ENCODE measurements at regions not wholly inside any gene's neighbourhood (a gene's known extent, or its start where the extent isn't known, plus 50 kb on each side); places are given as distances from the start of the nearest gene placed in this dataset.
"Not testable (repeated sequence)": the region's sequence is repeated elsewhere in the genome, so short reads cannot be mapped to it uniquely, and the experiment has no call there.

DNA sequence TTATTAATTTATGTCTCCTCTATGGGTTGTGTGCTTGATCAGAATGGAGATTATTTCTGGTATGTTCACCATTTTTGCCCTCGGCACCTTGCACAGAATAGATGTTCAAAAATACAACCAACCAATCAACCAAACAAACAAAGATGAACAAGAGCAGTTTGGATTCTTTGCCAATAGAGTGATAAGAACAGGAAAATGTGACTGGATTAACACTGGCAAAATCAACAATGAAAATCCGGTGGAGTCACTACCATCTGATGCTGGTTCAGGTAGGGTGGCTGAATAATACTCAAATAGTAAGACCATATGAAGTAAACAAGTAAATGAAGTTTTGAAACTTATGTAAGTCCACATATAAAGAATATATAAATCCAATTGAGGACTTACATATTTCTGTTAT, 685.0 kb upstream of the EPHA5 start:
- DNase-seq: no peak

DNA sequence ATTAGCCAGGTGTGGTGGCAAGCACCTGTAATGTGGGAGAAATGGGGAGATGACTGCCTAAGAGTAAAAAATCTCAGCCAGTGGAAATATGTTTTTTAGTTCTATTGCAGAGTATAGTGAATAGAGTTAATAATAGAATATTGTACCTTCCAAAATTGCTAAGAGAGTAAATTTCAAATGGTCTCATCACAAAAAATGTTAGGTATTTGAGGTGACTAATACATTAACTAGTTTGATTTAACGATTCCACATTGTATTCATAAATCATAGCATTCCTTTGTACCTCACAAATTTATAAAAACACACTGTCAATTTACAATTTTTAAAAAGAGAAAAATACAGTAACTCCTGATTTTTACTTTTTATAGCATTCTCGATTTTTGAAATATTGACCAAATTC, 681.5 kb upstream of the EPHA5 start:
- no peak for DNase-seq

DNA sequence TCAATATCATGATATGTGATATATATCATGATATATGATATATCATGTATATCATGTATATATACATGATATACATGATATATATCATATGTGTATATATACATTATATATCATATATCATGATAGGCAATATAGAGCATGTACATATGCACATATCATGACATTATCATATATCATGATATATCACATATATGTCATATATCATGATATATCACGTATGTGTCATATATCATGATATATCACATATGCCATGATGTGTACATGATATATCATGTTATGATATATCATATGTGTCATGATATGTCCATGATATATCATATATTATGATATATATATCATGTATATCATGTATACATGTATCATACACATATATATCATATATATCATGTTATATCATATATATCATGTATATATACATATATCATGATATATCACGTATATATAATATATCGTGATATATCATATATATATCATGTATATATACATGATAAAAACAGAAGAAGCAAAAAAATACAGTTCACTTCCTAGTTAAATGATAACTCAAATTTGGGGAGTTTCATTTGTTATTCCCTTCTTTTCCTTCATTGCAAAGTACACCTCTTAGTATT, 670.1 kb upstream of the EPHA5 start:
- no peak for DNase-seq

DNA sequence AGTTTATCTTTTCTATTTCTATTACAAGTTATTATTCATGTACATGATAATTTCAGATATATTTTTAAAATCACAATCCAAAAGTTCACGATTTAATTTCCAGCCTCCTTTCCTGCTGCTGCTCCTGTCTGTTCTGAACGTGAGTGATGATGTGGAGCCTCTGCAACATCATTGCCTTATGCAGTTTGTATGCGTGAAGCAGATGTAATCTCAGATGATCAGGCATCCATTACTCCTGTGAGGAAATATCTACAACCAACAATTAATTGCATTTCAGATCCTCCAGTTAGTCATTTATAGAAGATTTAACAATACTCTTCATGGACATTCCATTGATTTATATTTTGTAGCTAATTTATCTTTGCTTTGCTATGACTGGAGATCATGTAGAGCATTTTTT, 668.7 kb upstream of the EPHA5 start:
- no peak for DNase-seq

DNA sequence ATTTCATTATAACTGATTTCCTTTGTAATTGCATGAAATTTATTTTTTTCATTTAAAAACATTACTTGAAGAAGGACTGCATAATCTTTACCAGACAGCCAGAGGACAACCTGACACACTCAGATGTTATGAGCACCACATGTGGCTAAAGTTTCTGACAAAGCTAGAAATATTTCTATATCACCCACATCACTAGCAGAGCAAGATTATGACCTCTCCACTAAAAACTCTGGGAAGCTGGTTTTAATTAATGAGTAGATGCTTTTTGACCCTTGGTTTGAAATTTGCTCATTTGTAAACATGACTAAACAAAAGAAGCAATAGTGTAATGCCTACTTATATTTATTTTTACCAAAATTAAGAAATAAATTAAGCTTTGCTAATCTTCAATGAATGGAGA, 661.5 kb upstream of the EPHA5 start:
- no peak for DNase-seq

DNA sequence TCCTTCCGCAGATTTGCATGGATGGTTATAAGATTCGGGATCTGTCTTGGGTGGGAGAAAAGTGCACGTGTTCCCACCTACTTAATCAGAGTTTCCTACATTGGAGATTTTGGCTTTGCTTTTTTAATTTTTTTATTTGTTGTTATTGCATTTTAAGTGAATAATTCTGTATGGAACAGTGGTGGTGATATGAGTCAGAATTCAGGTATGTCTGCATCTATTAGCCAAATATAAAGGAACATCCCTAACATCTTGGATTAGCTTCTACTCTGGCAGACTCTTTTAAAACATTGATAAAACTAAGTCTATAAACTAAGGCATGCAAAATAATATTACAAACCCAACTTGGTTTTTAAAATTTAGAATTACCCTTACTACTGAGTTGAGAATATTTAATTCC, 659.8 kb upstream of the EPHA5 start:
- no peak for DNase-seq

DNA sequence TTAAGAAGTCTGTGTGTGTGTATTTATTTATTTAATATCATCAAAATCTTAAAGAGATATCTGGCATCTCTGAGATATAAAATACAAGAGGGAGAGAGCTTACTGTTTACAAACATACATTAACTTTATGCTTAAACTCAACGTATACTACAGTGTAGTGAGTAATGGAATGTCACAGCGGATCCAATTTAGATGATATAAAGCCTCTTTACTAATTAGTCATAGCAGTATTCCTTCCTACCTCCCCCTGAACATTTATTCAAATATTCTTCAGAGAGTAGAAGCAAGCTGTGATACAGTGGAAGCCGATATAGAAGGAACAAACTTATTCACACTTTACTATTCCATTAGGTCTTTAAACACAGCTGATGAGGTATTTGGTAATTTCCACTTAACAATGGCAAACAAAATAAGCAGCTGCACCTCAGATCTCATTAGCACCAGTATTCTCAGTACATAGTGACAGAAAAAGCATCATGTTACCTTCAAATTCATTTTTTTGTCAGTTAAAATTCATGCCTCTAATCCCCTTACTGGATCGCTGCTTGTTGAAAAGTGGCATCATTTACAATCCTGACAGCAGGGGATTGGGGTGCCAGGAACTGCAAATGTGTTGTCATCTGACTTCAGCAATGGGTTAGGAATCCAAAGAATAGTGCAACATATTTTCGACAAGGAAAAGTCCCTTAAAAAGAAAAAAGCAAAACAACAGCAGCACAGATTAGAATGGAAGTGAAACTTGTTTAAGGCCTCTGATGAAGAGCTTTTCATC, 658.7 kb upstream of the EPHA5 start:
- DNase-seq: peak; percentile 82

DNA sequence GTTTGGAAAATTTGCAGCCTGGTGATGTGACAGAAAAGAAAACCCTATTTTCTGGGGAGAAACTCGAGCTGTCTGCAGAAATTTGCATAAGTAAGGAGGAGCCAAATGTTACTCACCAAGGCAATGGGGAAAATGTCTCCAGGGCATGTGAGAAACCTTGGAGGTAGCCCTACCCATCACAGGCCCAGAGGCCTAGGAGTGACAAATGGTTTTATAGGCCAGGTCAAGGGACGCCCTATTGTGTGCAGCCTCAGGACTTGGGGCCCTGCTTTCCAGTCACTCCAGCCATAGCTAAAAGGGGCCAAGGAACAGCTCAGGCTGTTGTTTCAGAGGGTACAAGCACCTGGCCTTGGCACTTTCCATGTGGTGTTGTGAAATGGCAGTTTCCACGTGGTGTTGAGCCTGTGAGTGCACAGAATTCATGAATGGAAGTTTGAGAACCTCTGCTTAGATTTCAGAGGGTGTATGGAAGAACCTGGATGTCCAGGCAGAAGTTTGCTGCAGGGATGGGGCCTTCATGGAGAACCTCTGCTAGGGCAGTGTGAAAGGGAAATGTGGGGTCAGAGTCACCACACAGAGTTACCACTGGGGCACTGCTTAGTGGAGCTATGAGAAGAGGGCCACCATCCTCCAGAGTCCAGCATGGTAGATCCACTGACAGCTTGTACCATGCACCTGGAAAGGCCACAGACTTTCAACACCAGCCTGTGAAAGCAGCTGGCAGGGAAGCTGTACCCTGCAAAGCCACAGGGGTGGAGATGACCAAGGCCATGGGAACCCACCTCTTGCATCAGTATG, 637.6 kb upstream of the EPHA5 start:
- DNase-seq: no peak

DNA sequence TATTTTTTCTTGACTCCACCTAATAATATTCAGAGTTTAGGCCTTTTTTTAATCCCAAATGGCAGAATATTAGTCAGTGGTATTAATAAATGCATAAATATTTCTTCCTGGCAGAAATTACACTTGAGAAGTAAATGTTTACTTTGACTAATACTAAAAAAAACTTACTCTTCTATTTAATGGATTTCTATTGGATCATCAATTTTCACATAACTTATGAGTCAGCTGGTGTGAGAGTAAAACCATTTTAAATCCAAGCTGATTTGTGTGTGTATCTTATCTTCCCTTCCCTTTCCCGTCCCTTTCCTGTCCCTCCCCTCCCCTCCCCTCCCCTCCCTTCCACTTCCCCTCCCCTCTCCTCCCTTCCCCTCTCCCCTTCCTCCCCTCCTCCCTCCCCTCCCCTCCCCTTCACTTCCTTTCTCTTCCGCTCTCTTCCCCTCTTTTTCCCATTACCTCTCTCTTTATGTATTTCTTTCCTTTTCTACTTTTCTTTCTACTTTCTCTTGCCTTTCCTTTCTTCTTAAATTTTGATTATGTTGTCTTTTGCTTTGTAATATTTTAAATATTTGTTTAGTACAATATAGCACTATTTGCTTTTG, 630.1 kb upstream of the EPHA5 start:
- no peak for DNase-seq

DNA sequence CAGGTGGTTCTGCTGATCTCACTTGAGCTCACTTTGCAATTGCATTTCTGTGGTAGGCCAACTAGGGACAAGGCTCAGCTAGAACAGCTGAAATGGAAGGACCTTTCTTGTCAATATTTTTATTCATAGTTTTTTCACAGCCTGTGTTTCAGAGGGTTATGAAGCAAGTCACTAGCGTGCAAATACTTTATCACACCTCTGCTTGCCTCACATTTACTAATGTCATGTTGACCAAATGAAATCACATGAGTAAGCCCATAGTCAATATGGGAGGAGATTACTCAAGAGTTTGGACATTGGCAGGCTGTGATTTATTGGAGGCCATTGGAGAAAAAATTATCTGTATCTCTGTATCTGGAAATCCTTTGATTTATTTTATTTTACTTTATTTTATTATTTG, 628.3 kb upstream of the EPHA5 start:
- DNase-seq: no peak

DNA sequence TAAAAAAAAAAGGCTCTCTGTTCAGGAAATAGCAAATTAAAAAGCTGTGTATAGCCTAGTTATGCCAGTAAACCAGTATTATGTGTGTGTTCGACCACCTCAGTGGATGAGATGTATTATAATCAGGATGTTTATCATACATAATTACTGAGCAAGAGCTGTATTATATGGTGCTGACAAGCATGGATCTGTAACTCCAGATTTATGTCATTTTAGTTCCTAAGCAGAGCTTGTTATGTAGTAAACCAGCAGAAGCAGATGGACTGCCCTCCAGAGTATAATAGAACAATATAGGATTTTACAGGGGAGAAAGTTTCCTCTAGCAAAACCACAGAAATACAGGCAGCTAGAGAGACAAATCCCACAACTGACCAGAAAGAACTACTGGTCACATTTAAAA, 627.4 kb upstream of the EPHA5 start:
- peak; percentile 26 for DNase-seq

DNA sequence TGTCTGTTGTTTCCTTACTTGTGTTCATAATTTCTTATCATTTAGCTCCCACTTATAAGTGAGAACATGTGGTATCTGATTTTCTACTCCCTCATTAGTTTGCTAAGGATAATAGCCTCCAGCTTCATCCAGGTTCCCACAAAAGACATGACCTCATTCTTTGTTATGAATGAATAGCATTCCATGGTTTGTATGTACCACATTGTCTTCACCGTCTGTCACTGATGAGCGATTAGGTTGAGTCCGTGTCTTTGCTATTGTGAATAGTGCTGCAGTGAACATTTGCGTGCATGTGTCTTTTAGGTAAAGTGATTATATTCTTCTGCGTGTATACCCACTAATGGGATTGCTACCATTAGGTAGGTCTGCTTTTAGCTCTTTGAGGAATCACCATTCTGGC, 624.3 kb upstream of the EPHA5 start:
- DNase-seq: peak; percentile 73

DNA sequence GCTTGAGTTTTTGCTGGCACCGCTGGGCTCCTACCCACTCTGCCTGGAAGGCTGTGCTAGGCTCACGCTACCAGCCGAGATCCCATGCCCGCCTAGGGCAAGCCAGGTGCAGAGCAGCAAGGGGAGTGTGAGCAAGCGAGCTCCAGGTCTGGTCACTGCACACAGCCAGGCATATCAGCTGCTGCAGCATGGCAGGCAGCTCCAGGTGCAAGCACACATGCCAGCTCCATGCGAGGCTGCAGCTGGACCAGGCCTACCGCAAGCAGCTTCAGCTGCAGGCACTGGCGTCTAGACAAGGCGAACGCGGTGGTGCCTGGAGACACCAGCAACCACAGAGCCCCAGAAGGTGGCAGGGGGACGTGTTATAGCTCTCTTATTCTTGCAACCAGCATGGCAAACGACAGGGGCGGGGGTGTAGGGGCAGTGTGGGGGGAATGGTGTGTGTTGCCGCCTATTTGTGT, 614.7 kb upstream of the EPHA5 start:
- DNase-seq: no peak

DNA sequence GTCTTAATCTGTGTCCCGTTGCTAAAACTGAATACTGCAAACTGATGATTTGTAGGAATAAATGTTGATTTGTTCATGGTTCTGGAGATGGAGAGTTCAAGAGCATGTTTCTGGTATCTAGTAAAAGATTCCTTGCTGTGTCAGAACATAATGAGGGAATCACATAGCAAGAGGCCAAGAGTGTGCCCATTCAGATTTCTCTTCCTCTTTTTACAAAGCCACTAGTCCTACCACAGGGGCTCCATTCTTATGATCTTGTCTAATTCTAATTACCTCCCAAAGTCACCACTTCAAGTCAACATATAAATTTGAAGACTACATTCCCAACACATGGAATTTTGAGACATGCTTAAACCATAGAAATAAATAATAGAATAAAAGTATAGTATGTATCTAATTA, 608.8 kb upstream of the EPHA5 start:
- peak; percentile 0 for DNase-seq

DNA sequence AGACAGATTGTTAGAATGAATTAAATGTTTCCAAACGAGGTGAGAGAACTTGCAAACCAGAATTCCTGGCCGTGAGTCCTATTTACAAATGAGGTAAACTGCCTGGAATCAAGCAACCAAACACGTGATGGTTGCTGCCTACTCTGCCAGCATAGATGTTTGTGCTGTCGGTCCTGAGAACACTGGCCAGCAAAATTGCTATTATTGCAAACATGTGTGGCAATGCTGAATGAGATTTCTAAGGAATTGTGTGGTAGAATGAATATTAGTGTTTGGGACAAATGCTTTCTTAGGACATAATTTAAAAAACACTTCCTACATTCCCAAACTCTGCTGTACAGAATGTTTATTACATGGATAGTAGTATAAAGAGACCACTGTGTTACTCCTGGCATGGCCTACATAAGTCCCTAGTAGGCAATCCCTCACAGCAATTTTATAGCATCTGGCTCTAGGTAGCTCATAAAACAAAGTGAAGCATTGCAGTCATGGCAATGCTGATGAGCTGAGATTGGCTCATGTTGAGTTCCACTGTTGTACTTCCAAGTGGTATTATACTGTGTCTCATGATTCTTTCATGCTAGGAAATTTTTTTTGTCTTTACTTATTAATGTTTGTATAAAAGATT, 605.2 kb upstream of the EPHA5 start:
- DNase-seq: peak; percentile 6

DNA sequence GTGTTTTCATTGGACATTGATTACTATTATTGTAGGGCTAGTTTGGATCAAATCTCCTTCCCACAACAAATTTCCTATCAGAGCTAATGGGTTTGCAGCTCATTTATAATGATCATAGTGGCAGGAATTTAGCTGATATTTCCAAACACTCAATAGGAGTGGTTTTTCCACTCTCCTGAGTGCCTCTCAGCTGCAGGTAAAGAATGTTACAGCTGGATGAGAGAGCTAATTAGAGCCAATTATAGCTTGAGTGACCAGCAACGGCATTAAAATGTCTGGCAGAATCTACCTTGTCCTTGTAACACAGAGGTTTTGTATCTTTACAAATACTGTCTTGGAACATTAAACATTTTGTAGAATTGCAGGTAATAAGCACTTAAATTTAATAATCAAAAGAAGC, 602.8 kb upstream of the EPHA5 start:
- DNase-seq: peak; percentile 25

DNA sequence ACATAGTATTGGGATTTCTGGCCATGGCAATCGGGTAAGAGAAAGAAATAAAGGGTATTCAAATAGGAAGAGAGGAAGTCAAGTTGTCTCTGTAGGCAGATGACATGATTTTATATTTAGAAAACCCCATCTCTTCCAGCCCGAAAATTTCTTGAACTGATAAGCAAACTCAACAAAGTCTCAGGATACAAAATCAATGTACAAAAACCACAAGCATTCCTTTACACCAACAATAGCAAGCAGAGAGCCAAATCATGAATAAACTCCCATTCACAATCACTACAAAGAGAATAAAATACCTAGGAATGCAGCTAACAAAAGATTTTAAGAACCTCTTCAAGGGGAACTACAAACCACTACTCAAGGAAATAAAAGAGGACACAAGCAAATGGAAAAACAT, 600.1 kb upstream of the EPHA5 start:
- DNase-seq: not testable (repeated sequence)

DNA sequence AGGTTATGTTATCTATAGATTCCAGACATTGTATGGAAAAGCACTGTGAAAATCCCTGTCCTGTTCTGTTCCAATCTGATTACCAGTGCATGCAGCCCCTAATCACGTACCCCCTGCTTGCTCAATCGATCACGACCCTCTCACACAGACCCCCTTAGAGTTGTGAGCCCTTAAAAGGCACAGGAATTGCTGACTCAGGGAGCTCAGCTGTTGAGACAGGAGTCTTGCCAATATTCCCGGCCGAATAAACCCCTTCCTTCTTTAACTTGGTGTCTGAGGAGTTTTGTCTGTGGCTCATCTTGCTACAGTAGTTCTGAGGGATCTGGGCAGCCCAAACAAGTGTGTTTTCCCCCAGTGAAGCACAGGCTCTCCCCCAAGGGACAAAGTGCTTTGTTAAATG, 596.3 kb upstream of the EPHA5 start:
- not testable (repeated sequence) for DNase-seq

DNA sequence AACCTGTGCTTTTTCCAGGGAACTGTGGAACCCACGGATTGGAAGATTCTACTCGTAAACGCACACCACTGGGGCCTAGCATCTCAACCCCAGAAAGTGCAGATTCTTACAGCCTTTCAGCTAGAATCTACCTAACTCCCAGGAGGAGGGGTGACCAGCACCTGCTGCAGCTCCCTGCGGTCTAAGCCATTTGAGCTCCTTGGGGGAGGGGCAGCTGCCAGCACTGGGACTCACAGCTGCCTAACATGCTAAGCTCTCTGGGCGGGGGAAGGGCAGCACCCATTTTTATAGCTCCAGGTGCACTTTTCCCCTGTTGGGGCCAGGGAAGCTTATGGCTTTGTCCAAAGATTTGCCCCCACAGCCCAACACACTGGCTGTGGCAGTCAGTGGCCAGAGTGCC, 595.7 kb upstream of the EPHA5 start:
- DNase-seq: peak; percentile 86

DNA sequence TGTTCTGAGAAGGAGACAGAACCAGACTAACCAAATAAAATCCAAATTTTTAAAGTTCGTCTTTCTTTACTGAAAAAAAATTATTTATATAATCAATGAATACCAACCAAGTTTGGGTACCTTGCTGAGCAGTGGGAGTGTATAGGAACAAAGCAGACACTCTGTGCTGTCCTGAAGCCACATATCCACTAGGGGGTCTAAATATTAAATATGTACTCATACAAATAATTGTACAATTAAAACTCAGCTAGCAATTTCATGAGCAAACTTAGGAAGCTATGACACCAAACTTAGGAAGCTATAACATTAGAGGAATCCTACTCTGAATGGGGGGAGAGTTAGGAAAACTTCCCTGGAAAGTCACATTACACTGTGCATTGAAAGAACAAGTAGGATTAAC, 582.0 kb upstream of the EPHA5 start:
- DNase-seq: peak; percentile 1

DNA sequence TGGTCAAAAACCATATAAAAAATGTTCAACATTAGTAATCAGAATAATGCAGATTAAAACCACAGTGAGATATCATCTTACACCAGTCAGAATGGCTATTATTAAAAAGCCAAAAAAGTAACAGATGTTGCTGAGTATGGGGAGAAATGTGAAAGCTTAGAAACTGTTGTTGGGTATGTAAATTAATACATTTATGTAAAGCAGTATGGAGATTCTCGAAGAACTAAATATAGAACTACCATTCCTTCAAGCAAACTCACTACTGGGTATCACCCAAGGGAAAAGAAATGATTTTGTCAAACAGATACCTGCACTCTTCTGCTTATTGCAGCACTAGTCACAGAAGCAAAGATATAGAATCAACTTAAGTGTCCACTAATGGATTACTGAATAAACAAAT, 576.4 kb upstream of the EPHA5 start:
- no peak for DNase-seq

DNA sequence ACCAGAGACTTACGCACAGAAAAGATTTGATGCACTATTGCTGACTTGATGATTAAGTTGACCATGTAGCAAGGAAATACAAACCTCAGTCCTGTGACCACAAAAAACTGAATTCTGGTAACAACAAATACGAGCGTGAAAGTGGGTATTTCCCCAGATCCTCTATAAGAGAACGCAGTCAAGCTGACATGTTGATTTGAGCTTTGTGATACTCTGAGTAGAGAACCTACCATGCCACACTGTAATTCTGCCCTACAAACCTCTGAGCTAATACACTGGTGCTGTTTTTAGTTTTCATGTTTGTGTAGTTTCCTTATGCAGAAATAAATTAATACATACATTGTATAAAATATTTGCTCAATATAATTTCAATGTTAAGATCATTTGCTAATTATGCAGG, 565.6 kb upstream of the EPHA5 start:
- DNase-seq: no peak

DNA sequence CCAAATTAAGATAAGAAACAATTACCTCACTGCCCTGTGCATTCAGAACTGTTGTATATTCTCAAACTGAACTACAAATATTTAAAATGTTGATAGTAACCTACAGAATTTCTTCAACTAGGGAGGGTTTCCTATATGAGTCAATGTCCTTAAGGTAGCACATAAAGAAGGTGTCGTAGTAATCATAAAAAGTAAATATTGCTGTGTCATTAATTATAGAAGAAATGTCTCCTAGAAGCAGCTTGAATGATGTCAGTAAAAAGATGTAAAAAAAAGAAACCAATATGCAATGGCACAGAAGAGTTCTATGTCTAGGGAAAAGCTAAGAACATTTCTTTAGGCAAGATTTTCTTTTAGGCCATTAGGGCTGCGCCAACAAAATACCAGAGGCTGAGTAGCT, 559.6 kb upstream of the EPHA5 start:
- no peak for DNase-seq
